Natural killer cell (primary cell): ENCODE measurements at regions not wholly inside any gene's neighbourhood (a gene's known extent, or its start where the extent isn't known, plus 50 kb on each side); places are given as distances from the start of the nearest gene placed in this dataset.

ENCODE experiments used
- ATAC-seq, 3 donors: fragments of 150-1000 bp in 2 of 3; fragments of 200-7000 bp in 1 of 3; cut with Tn5 transposase; 1 replicate in 1 of 3; 2 replicates in 2 of 3; pipeline ENCODE4 v1.10.0; 2021; ENCODE audit warnings: mild to moderate bottlenecking in 2 of 3, moderate library complexity in 2 of 3
- DNase-seq, 2 donors: peaks; one replicate each; pipeline versions ENCODE4 v3.0.0 to v3.0.0-alpha.2; 2013 to 2021; ENCODE audit warnings: mixed read lengths in 1 of 2
- H3K27ac ChIP-seq: one replicate; pipeline ENCODE4 v1.5.1; 2013; ENCODE audit warnings: mild to moderate bottlenecking, low read length
- H3K27me3 ChIP-seq: one replicate; pipeline ENCODE4 v1.6.1; 2013; ENCODE audit warnings: low read length; ENCODE audit not compliant: control insufficient read depth, insufficient read depth
- H3K36me3 ChIP-seq: one replicate; pipeline ENCODE4 v1.6.1; 2013; ENCODE audit warnings: low read length; ENCODE audit not compliant: control insufficient read depth, insufficient read depth
- H3K4me1 ChIP-seq: one replicate; pipeline ENCODE4 v1.6.1; 2013; ENCODE audit warnings: low read length; ENCODE audit not compliant: control insufficient read depth, insufficient read depth
- H3K4me3 ChIP-seq: one replicate; pipeline ENCODE4 v1.5.1; 2013; ENCODE audit warnings: low read length
- H3K9me3 ChIP-seq: one replicate; pipeline ENCODE4 v1.6.1; 2013; ENCODE audit warnings: low read length; ENCODE audit not compliant: control insufficient read depth, insufficient read depth
- H3K27ac Mint-ChIP-seq, 2 donors: one replicate each; pipeline ENCODE4 v1.8.0; 2022; ENCODE audit warnings: mild to moderate bottlenecking in 2 of 2, mixed read lengths in 2 of 2, moderate library complexity in 1 of 2
- H3K27me3 Mint-ChIP-seq, 2 donors: one replicate each; pipeline ENCODE4 v1.8.0; 2022; ENCODE audit warnings: low read depth in 2 of 2, mixed read lengths in 2 of 2
- H3K36me3 Mint-ChIP-seq: one replicate; pipeline ENCODE4 v1.8.0; 2022; ENCODE audit warnings: mixed read lengths
- H3K4me1 Mint-ChIP-seq, 2 donors: one replicate each; pipeline ENCODE4 v1.8.0; 2022; ENCODE audit warnings: mixed read lengths in 2 of 2
- H3K4me3 Mint-ChIP-seq: one replicate; pipeline ENCODE4 v1.8.0; 2022; ENCODE audit warnings: mild to moderate bottlenecking, moderate library complexity, mixed read lengths
- H3K9me3 Mint-ChIP-seq, 2 donors: one replicate each; pipeline ENCODE4 v1.8.0; 2022; ENCODE audit warnings: mixed read lengths in 2 of 2
- CTCF ChIP-seq: fragments of 200-600 bp; IDR thresholded peaks from one replicate; pipeline ENCODE4 v1.8.0; 2022; ENCODE audit warnings: antibody characterized with exemption
- WGBS: methylation state at CpG from one replicate; pipeline ENCODE4 v1.1.7; 2013; ENCODE audit warnings: missing lambda C conversion rate; ENCODE audit not compliant: insufficient coverage; 5-methylcytosine and 5-hydroxymethylcytosine counted together
- intact Hi-C: fragments of 100-400 bp; cut with micrococcal nuclease; formaldehyde crosslinking; loops from one replicate; pipeline ENCODE4 v1.14.2; 2022

- H3K4me3 ChIP-seq: no peak overlapping the region
- H3K4me3 Mint-ChIP-seq: no peak overlapping the region
- no peaks in the 10 kb centered on the region for H3K36me3 Mint-ChIP-seq
- H3K27ac ChIP-seq: no peak overlapping the region
- H3K27ac Mint-ChIP-seq: no peak overlapping the region
- TF ChIP-seq CTCF: no peak
- no peaks in the 10 kb centered on the region for H3K27me3 Mint-ChIP-seq
- intact Hi-C loops: no loop called here
- H3K9me3 Mint-ChIP-seq: peaks cover 2 to 8% of the 10 kb centered on the region in 2 donors
- WGBS: no CpG with 5 or more reads among the region's 1 CpG
- no peaks in the 10 kb centered on the region for H3K36me3 ChIP-seq
- ATAC-seq (no peak), DNase-seq (no peak)
- H3K4me1 ChIP-seq: no peaks in the 10 kb centered on the region
- H3K27me3 ChIP-seq: no peaks in the 10 kb centered on the region
- no peaks in the 10 kb centered on the region for H3K4me1 Mint-ChIP-seq
- H3K9me3 ChIP-seq: no peaks in the 10 kb centered on the region
Observed at GRCh38 chr3:162103808-162104207, 607.2 kb downstream of the OTOL1 start.

- Histone ChIP-seq H3K4me1 (no peaks in the 10 kb centered on the region), H3K4me3 (no peak overlapping the region), H3K36me3 (no peaks in the 10 kb centered on the region), H3K27ac (no peak overlapping the region), H3K27me3 (no peaks in the 10 kb centered on the region), H3K9me3 (no peaks in the 10 kb centered on the region)
- H3K4me1 Mint-ChIP-seq: no peaks in the 10 kb centered on the region
- H3K27ac Mint-ChIP-seq: no peak overlapping the region
- no peak for TF ChIP-seq CTCF
- no peak overlapping the region for H3K4me3 Mint-ChIP-seq
- ATAC-seq (no peak), DNase-seq (no peak)
- intact Hi-C loops: no loop called here
- no peaks in the 10 kb centered on the region for H3K27me3 Mint-ChIP-seq
- 84% methylated on average over 3 of the region's 5 CpGs for WGBS
- no peaks in the 10 kb centered on the region for H3K36me3 Mint-ChIP-seq
- H3K9me3 Mint-ChIP-seq: peaks cover 0 to 8% of the 10 kb centered on the region in 2 donors
Observed at GRCh38 chr3:162111861-162112260, 615.3 kb downstream of the OTOL1 start.

- H3K27ac ChIP-seq: no peak overlapping the region
- no peak for ATAC-seq
- no peaks in the 10 kb centered on the region for H3K36me3 ChIP-seq
- DNase-seq: no peak
- intact Hi-C loops: no loop called here
- Mint-ChIP-seq H3K4me3 (no peak overlapping the region), H3K27ac (no peak overlapping the region), H3K9me3 (peaks cover 2 to 8% of the 10 kb centered on the region in 2 donors), H3K4me1 (no peaks in the 10 kb centered on the region), H3K27me3 (no peaks in the 10 kb centered on the region), H3K36me3 (no peaks in the 10 kb centered on the region)
- H3K27me3 ChIP-seq: no peaks in the 10 kb centered on the region
- no peak overlapping the region for H3K4me3 ChIP-seq
- no peaks in the 10 kb centered on the region for H3K4me1 ChIP-seq
- no peak for TF ChIP-seq CTCF
- no peaks in the 10 kb centered on the region for H3K9me3 ChIP-seq
Observed at GRCh38 chr3:162112719-162113118, 616.1 kb downstream of the OTOL1 start.

GRCh38 chr3:162117961-162118360, 621.4 kb downstream of the OTOL1 start:
- no peak overlapping the region for H3K4me3 Mint-ChIP-seq
- no peak overlapping the region for H3K4me3 ChIP-seq
- intact Hi-C loops: no loop called here

More at GRCh38 chr3:162117961-162118360, 621.4 kb downstream of the OTOL1 start:
- WGBS: no CpG with 5 or more reads among the region's 1 CpG
- Mint-ChIP-seq H3K9me3 (peaks cover 3 to 7% of the 10 kb centered on the region in 2 donors), H3K36me3 (no peaks in the 10 kb centered on the region), H3K4me1 (no peaks in the 10 kb centered on the region), H3K27me3 (no peaks in the 10 kb centered on the region), H3K27ac (no peak overlapping the region)
- no peaks in the 10 kb centered on the region for H3K9me3 ChIP-seq
- no peaks in the 10 kb centered on the region for H3K27me3 ChIP-seq
- ATAC-seq: no peak
- H3K4me1 ChIP-seq: no peaks in the 10 kb centered on the region
- TF ChIP-seq CTCF: no peak
- H3K36me3 ChIP-seq: no peaks in the 10 kb centered on the region
- no peak for DNase-seq
- H3K27ac ChIP-seq: no peak overlapping the region
